ENCODE measurements at regions not wholly inside any gene's neighbourhood (a gene's known extent, or its start where the extent isn't known, plus 50 kb on each side); places are given as distances from the start of the nearest gene placed in this dataset.

- H3K9me3 ChIP-seq (ENCODE audit: control insufficient read depth, low read length, poor library complexity, severe bottlenecking) = no peaks in the 10 kb centered on the region
- H3K36me3 Mint-ChIP-seq (ENCODE audit: low read depth) = peaks cover 2% of the 10 kb centered on the region
- no peak for DNase-seq
- ATAC-seq = no peak
- H3K4me3 Mint-ChIP-seq = no peak overlapping the region
- H3K4me1 Mint-ChIP-seq = no peaks in the 10 kb centered on the region
- H3K27ac Mint-ChIP-seq = no peak overlapping the region
- H3K27me3 Mint-ChIP-seq = no peaks in the 10 kb centered on the region
Measured at GRCh38 chr18:44510390-44510789, 170.3 kb upstream of the SETBP1 start.

- no peak for ATAC-seq
- H3K27ac Mint-ChIP-seq = no peak overlapping the region
- H3K4me1 Mint-ChIP-seq = no peaks in the 10 kb centered on the region
- no peak overlapping the region for H3K4me3 Mint-ChIP-seq
- DNase-seq = no peak
- no peaks in the 10 kb centered on the region for H3K27me3 Mint-ChIP-seq
- H3K9me3 ChIP-seq (ENCODE audit: control insufficient read depth, low read length, poor library complexity, severe bottlenecking) = no peaks in the 10 kb centered on the region
- H3K36me3 Mint-ChIP-seq (ENCODE audit: low read depth) = no peaks in the 10 kb centered on the region
Measured at GRCh38 chr18:44513233-44513632, 167.5 kb upstream of the SETBP1 start.

GRCh38 chr18:44514106-44514505 lies 166.6 kb upstream of the SETBP1 start:
- ATAC-seq (no peak), DNase-seq (no peak)
- H3K9me3 ChIP-seq (ENCODE audit: control insufficient read depth, low read length, poor library complexity, severe bottlenecking) = no peaks in the 10 kb centered on the region
- Mint-ChIP-seq H3K27ac (no peak overlapping the region), H3K36me3 (ENCODE audit: low read depth) (no peaks in the 10 kb centered on the region), H3K4me1 (no peaks in the 10 kb centered on the region), H3K27me3 (no peaks in the 10 kb centered on the region), H3K4me3 (no peak overlapping the region)

- H3K9me3 ChIP-seq (ENCODE audit: control insufficient read depth, low read length, poor library complexity, severe bottlenecking) = no peaks in the 10 kb centered on the region
- Mint-ChIP-seq H3K27ac (no peak overlapping the region), H3K4me3 (no peak overlapping the region), H3K36me3 (ENCODE audit: low read depth) (no peaks in the 10 kb centered on the region), H3K4me1 (no peaks in the 10 kb centered on the region), H3K27me3 (no peaks in the 10 kb centered on the region)
- ATAC-seq (no peak), DNase-seq (no peak)
Measured at GRCh38 chr18:44514766-44515165, 165.9 kb upstream of the SETBP1 start.

- ATAC-seq (no peak), DNase-seq (no peak)
- H3K4me3 Mint-ChIP-seq = no peak overlapping the region
- no peaks in the 10 kb centered on the region for H3K9me3 ChIP-seq (ENCODE audit: control insufficient read depth, low read length, poor library complexity, severe bottlenecking)
- no peaks in the 10 kb centered on the region for H3K4me1 Mint-ChIP-seq
- H3K27ac Mint-ChIP-seq = no peak overlapping the region
- H3K36me3 Mint-ChIP-seq (ENCODE audit: low read depth) = no peaks in the 10 kb centered on the region
- no peaks in the 10 kb centered on the region for H3K27me3 Mint-ChIP-seq
Measured at GRCh38 chr18:44516450-44516849, 164.2 kb upstream of the SETBP1 start.

- Mint-ChIP-seq H3K36me3 (ENCODE audit: low read depth) (no peaks in the 10 kb centered on the region), H3K4me3 (no peak overlapping the region), H3K4me1 (no peaks in the 10 kb centered on the region), H3K27ac (no peak overlapping the region), H3K27me3 (no peaks in the 10 kb centered on the region)
- H3K9me3 ChIP-seq (ENCODE audit: control insufficient read depth, low read length, poor library complexity, severe bottlenecking) = no peaks in the 10 kb centered on the region
- DNase-seq (no peak), ATAC-seq (no peak)
Measured at GRCh38 chr18:44517136-44517535, 163.6 kb upstream of the SETBP1 start.

GRCh38 chr18:44518091-44518615 lies 162.5 kb upstream of the SETBP1 start:
- ATAC-seq (no peak), DNase-seq (no peak)
- Mint-ChIP-seq H3K27ac (no peak overlapping the region), H3K36me3 (ENCODE audit: low read depth) (no peaks in the 10 kb centered on the region), H3K4me3 (no peak overlapping the region), H3K4me1 (no peaks in the 10 kb centered on the region), H3K27me3 (no peaks in the 10 kb centered on the region)
- H3K9me3 ChIP-seq (ENCODE audit: control insufficient read depth, low read length, poor library complexity, severe bottlenecking) = no peaks in the 10 kb centered on the region

- Mint-ChIP-seq H3K36me3 (ENCODE audit: low read depth) (no peaks in the 10 kb centered on the region), H3K4me1 (no peaks in the 10 kb centered on the region), H3K4me3 (no peak overlapping the region), H3K27me3 (no peaks in the 10 kb centered on the region), H3K27ac (no peak overlapping the region)
- DNase-seq (no peak), ATAC-seq (no peak)
- no peaks in the 10 kb centered on the region for H3K9me3 ChIP-seq (ENCODE audit: control insufficient read depth, low read length, poor library complexity, severe bottlenecking)
Measured at GRCh38 chr18:44518666-44519065, 162.0 kb upstream of the SETBP1 start.

- H3K4me3 Mint-ChIP-seq = no peak overlapping the region
- H3K4me1 Mint-ChIP-seq = no peaks in the 10 kb centered on the region
- ATAC-seq (no peak), DNase-seq (no peak)
- no peaks in the 10 kb centered on the region for H3K27me3 Mint-ChIP-seq
- H3K36me3 Mint-ChIP-seq (ENCODE audit: low read depth) = no peaks in the 10 kb centered on the region
- H3K27ac Mint-ChIP-seq = no peak overlapping the region
- no peaks in the 10 kb centered on the region for H3K9me3 ChIP-seq (ENCODE audit: control insufficient read depth, low read length, poor library complexity, severe bottlenecking)
Measured at GRCh38 chr18:44520981-44521667, 159.6 kb upstream of the SETBP1 start.

GRCh38 chr18:44521668-44522022 lies 159.0 kb upstream of the SETBP1 start:
- H3K4me3 Mint-ChIP-seq = no peak overlapping the region
- no peak for DNase-seq
- no peaks in the 10 kb centered on the region for H3K4me1 Mint-ChIP-seq
- no peaks in the 10 kb centered on the region for H3K27me3 Mint-ChIP-seq
- no peak overlapping the region for H3K27ac Mint-ChIP-seq
- no peak for ATAC-seq
- H3K9me3 ChIP-seq (ENCODE audit: control insufficient read depth, low read length, poor library complexity, severe bottlenecking) = no peaks in the 10 kb centered on the region
- no peaks in the 10 kb centered on the region for H3K36me3 Mint-ChIP-seq (ENCODE audit: low read depth)

- no peaks in the 10 kb centered on the region for H3K9me3 ChIP-seq (ENCODE audit: control insufficient read depth, low read length, poor library complexity, severe bottlenecking)
- Mint-ChIP-seq H3K27ac (no peak overlapping the region), H3K27me3 (no peaks in the 10 kb centered on the region), H3K4me3 (no peak overlapping the region), H3K4me1 (no peaks in the 10 kb centered on the region), H3K36me3 (ENCODE audit: low read depth) (no peaks in the 10 kb centered on the region)
- DNase-seq (no peak), ATAC-seq (no peak)
Measured at GRCh38 chr18:44526705-44527415, 153.8 kb upstream of the SETBP1 start.

GRCh38 chr18:44533071-44533470 lies 147.6 kb upstream of the SETBP1 start:
- no peaks in the 10 kb centered on the region for H3K4me1 Mint-ChIP-seq
- no peak overlapping the region for H3K4me3 Mint-ChIP-seq
- no peak overlapping the region for H3K27ac Mint-ChIP-seq
- no peaks in the 10 kb centered on the region for H3K36me3 Mint-ChIP-seq (ENCODE audit: low read depth)
- DNase-seq = no peak
- no peak for ATAC-seq
- H3K9me3 ChIP-seq (ENCODE audit: control insufficient read depth, low read length, poor library complexity, severe bottlenecking) = no peaks in the 10 kb centered on the region
- no peaks in the 10 kb centered on the region for H3K27me3 Mint-ChIP-seq

- H3K27ac Mint-ChIP-seq = no peak overlapping the region
- H3K36me3 Mint-ChIP-seq (ENCODE audit: low read depth) = no peaks in the 10 kb centered on the region
- no peaks in the 10 kb centered on the region for H3K4me1 Mint-ChIP-seq
- no peak overlapping the region for H3K4me3 Mint-ChIP-seq
- DNase-seq = no peak
- no peak for ATAC-seq
- no peaks in the 10 kb centered on the region for H3K9me3 ChIP-seq (ENCODE audit: control insufficient read depth, low read length, poor library complexity, severe bottlenecking)
- no peaks in the 10 kb centered on the region for H3K27me3 Mint-ChIP-seq
Measured at GRCh38 chr18:44536046-44536445, 144.6 kb upstream of the SETBP1 start.

- no peak for DNase-seq
- Mint-ChIP-seq H3K36me3 (ENCODE audit: low read depth) (no peaks in the 10 kb centered on the region), H3K27ac (no peak overlapping the region), H3K4me1 (no peaks in the 10 kb centered on the region), H3K4me3 (no peak overlapping the region), H3K27me3 (no peaks in the 10 kb centered on the region)
- no peaks in the 10 kb centered on the region for H3K9me3 ChIP-seq (ENCODE audit: control insufficient read depth, low read length, poor library complexity, severe bottlenecking)
- no peak for ATAC-seq
Measured at GRCh38 chr18:44536619-44537018, 144.1 kb upstream of the SETBP1 start.

Measured in T-helper 17 cell (primary cell).